HG02870 (cell line): ENCODE measurements at regions not wholly inside any gene's neighbourhood (a gene's known extent, or its start where the extent isn't known, plus 50 kb on each side); places are given as distances from the start of the nearest gene placed in this dataset.

Experiments
- ATAC-seq: cut with Tn5 transposase; IDR thresholded peaks from one replicate; pipeline ENCODE4 v1.9.1; 2021; ENCODE audit warnings: mild to moderate bottlenecking, moderate library complexity; ENCODE audit not compliant: unreplicated experiment

DNA sequence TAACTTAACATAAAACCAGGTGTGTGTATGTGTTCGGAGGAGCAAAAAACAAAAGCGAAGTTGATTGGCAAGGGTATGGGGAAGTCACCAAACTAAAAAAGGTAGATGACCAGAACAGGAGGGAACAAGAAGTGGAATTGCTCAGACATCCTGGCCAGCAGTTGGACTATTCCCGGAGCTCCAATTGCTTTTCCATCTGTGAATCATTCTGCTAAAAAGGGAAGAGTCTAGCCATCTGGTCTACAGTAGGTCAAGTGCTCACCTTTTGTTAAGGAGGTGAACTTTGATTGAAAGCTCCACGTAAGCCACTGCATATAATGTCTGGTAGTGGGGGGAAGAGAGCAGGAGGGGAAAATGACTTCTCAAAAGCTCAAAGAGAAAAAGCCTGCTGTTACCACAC lies 50.0 kb upstream of the BET1 start:
- no peak for ATAC-seq

- ATAC-seq, result no peak
Observed at GRCh38 chr7:94055963-94056362, 51.8 kb upstream of the BET1 start.

DNA sequence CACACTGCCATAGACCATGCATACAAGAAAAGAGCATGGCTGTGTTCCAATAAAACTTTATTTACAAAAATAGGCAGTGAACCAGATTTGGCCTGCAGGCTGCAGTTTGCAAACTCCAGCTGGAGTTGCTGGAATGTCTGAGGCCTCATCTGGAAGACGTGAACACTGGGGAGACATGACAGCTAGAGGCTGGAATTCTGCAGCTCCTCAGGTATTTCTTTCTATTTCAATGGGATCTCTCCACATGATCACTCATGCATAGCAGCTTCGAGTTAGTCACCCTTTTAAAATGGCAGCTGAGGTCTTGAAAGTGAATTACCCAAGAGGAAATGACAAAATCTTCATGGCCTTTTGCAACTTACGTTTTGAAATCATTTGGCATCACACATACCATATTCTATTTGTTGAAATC lies 52.6 kb upstream of the BET1 start:
- ATAC-seq, result no peak

DNA sequence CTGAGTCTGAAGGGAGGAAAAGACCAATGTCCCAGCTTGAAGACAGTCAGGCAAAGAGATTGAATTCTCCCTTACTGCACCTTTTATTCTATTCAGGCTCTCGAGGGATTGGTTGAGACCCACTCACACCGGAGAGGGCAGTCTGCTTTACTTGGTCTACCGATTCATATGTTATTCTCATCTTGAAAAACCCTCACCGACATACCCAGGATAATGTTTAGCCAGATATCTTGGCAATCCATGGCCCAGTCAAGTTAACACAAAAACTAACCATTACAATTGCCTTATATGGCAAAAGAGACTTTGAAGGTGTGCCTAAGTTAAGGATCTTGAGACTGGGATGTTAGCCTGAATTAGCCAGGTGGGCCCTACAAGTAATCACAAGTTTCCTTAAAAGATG lies 53.8 kb upstream of the BET1 start:
- no peak for ATAC-seq

DNA sequence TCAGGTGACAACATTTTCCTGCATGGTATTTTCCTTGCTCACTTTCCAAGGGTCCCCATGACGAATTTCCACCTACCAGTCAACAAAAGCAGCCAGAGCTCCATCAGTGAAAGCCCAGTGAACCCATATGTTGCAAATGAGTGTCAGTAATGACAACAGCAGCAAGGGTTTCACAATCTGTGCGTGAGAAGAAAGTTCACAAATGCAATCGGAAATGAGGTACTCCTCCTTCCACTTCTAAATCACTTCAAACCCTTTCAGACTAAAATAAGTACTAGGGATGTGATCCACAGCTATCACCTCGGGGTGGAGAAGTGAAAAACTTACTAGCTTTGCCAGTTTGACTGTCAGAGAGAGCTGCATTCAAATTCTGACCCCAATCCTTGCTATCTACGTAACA lies 55.6 kb upstream of the BET1 start:
- ATAC-seq, result peak; percentile 60

- peak; percentile 39 for ATAC-seq
Observed at GRCh38 chr7:94060752-94061151, 56.6 kb upstream of the BET1 start.

DNA sequence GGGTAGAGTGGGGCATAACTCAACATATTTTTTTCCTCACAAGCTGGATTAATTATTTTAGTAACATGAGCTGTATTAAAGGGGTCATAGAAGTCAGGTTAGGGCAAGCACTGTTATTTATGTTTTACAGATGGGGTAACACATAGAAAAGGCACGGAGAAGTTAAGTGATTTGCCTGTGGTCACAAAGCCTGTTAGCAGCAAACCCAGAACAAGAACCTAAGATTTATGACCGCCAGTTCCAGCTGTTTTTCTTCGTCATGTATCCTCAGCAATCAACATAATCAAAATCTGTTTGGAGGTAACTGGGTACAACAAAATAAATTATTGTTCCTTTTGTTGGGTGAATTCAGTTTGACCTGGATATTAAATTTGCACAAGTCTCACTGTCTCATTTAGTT lies 57.2 kb upstream of the BET1 start:
- ATAC-seq, result no peak

- ATAC-seq, result no peak
Observed at GRCh38 chr7:94062372-94062771, 58.2 kb upstream of the BET1 start.

- no peak for ATAC-seq
Observed at GRCh38 chr7:94064541-94065191, 60.5 kb upstream of the BET1 start.

DNA sequence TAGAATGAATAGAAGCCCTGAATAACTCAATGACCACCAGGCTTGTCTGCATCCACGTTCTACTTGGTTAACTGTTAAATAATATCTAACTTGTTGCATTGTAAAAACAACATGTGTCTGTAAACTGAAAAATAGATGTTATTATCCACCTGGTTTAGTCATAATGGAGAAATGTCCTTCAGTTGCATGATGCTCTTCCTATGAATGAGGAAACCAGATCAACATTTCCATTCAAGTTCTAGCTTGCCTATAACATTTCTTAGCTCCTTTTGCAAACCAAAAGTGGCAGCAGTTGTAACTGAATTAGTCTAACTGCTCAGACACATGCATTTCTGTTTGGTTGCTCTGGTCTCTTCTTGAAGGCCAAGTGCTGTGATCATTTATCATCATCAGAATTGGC lies 62.9 kb upstream of the BET1 start:
- no peak for ATAC-seq

- no peak for ATAC-seq
Observed at GRCh38 chr7:94067506-94067905, 63.4 kb upstream of the BET1 start.

GRCh38 chr7:94069162-94069739 lies 65.1 kb upstream of the BET1 start:
- peak; percentile 79 for ATAC-seq

- no peak for ATAC-seq
Observed at GRCh38 chr7:94080551-94080950, 76.4 kb upstream of the BET1 start.

DNA sequence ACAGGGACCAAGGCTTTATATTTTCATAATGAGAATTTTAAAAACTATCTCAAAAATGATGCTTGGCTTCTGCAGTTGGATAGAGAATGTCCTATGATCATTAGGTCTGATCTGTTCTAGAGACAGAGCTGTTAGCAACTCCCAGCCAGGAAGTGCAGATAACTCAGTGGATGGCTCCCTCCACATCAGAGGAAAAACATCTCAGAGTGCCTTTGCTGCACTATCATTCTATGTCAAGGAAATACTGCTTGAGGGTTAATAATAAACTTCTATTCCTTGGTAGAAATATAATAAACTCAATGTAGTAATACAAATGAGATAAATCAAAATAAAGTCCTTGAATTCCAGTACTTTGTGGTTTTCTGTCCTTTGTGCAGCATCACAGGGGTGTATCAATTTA lies 78.0 kb upstream of the BET1 start:
- no peak for ATAC-seq

GRCh38 chr7:94087664-94088352 lies 83.7 kb upstream of the BET1 start:
- peak; percentile 94 for ATAC-seq

DNA sequence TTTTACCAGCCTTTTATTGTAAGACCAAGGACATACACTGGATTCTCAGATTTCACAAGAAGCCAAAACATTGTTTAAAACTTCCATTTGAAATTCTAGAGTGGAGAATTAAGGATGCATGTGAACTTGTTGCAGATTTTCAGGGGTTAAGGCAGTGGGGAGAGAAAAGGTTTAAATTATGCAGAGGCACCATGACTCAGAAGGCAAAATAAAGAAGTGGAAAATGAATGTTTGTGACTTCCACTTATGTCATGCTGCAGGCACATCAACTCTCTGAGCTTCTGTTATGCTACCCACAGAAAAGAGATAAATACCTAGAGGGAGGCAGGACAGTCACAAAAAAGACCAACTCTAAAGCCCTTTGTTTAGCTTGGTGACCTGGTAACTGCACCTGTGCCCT lies 84.4 kb upstream of the BET1 start:
- ATAC-seq, result no peak

DNA sequence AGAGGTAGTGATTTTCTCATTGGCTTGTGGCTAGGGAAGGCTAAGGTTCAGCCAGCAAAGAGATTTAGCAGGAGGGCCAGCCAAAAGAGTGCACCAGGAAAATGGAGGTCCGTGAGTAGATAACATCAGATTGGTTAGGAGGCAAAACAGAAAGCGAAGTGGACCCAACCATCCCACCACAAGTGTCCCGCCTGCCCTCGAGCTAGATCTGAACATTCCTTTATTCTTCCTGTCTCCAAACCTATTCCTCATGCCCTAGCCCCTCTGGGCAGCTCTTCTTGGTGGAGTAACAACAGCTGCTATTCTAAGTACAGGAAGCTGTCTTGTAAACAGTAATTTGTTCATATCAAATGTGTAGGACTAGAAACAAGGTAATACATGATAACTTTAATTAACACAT lies 85.7 kb upstream of the BET1 start:
- ATAC-seq, result no peak

GRCh38 chr7:94092980-94093379 lies 88.8 kb upstream of the BET1 start:
- no peak for ATAC-seq

- ATAC-seq, result no peak
Observed at GRCh38 chr7:94094298-94094697, 90.1 kb upstream of the BET1 start.

GRCh38 chr7:94095316-94096009 lies 91.3 kb upstream of the BET1 start:
- no peak for ATAC-seq

- no peak for ATAC-seq
Observed at GRCh38 chr7:94099679-94100078, 95.5 kb upstream of the BET1 start.
